ENCODE measurements at regions not wholly inside any gene's neighbourhood (a gene's known extent, or its start where the extent isn't known, plus 50 kb on each side); places are given as distances from the start of the nearest gene placed in this dataset.

GRCh38 chr12:18899162-18899561 lies 161.2 kb downstream of the CAPZA3 start:
- Histone ChIP-seq H3K27ac (ENCODE audit: extremely low read depth, low read depth, low read length) (no peak overlapping the region), H3K4me2 (ENCODE audit: insufficient read depth, low read length) (no peak overlapping the region), H2AFZ (ENCODE audit: low read depth, low read length) (no peak overlapping the region), H3K36me3 (ENCODE audit: control insufficient read depth, insufficient read depth, low read length) (no peaks in the 10 kb centered on the region), H3K79me2 (ENCODE audit: control insufficient read depth, insufficient read depth, low read length) (no peaks in the 10 kb centered on the region), H3K9me1 (ENCODE audit: control insufficient read depth, insufficient read depth, low read length) (no peaks in the 10 kb centered on the region), H3K9me3 (replicated peaks; ENCODE audit: control insufficient read depth, insufficient read depth, low read depth, low read length) (no peaks in the 10 kb centered on the region), H3K9ac (ENCODE audit: insufficient read depth in 1 of 2, low read depth in 2 of 2, low read length in 2 of 2) (no peak overlapping the region), H3K4me3 (no peak overlapping the region), H4K20me1 (replicated peaks; ENCODE audit: control insufficient read depth, insufficient read depth, low read length) (no peaks in the 10 kb centered on the region), H3K27me3 (ENCODE audit: control insufficient read depth in 2 of 2, insufficient read depth in 2 of 2, low read length in 2 of 2) (no peaks in the 10 kb centered on the region), H3K4me1 (replicated peaks in 1 of 2; ENCODE audit: control insufficient read depth in 2 of 2, insufficient read depth in 2 of 2, low read length in 2 of 2) (peaks cover 3 to 9% of the 10 kb centered on the region in 2 experiments; a peak in 4 of 5 replicates)
- WGBS (ENCODE audit: insufficient coverage, low coverage, missing lambda C conversion rate): 42% methylated on average over 3 of the region's 3 CpGs
- DNase-seq (ENCODE audit: extremely low read depth in 1 of 4, low spot score in 3 of 4): no peak
- in situ Hi-C loops (cut with MboI): no loop called here
- no peak for FAIRE-seq
- intact Hi-C loops (cut with micrococcal nuclease): no loop called here
- ChIA-PET CTCF (ENCODE audit: low intra/inter-chr PET ratio) (no interaction called here), POLR2A (no interaction called here)
- ATAC-seq: no peak
- TF ChIP-seq WHSC1 (IDR thresholded peaks at IDR 0.05; ENCODE audit: low read length): no peak
- no peak for TF ChIP-seq KLF13 (tag; IDR thresholded peaks at IDR 0.05; ENCODE audit: borderline replicate concordance, low read depth)
- TF ChIP-seq OTX1 (CRISPR knock-in tag; IDR thresholded peaks at IDR 0.05): no peak
- no TSS peak for BruUV-seq (replicated peaks)

- ChIA-PET CTCF (ENCODE audit: low intra/inter-chr PET ratio) (no interaction called here), POLR2A (interaction anchor here (0.8 kb wide), 1 partner anchor 1515 kb away, joined by 3 read pairs; no protein-coding TSS in a partner anchor)
- H3K79me2 ChIP-seq (ENCODE audit: control insufficient read depth, insufficient read depth, low read length): no peaks in the 10 kb centered on the region
- DNase-seq (ENCODE audit: extremely low read depth in 1 of 4, low spot score in 3 of 4) (no peak), FAIRE-seq (no peak), ATAC-seq (no peak)
- TF ChIP-seq SPI1 (IDR thresholded peaks at IDR 0.05; ENCODE audit: borderline replicate concordance, low read depth, low read length) (no peak), HSF4 (CRISPR knock-in tag; IDR thresholded peaks at IDR 0.05; ENCODE audit: borderline replicate concordance) (no peak), CTCFL (IDR thresholded peaks at IDR 0.05; ENCODE audit: borderline replicate concordance, insufficient read depth, low read depth, low read length, poor library complexity, severe bottlenecking) (no peak), IFI16 (CRISPR knock-in tag; IDR thresholded peaks at IDR 0.05) (no peak)
- WGBS (ENCODE audit: insufficient coverage, low coverage, missing lambda C conversion rate): 37% methylated on average over 8 of the region's 8 CpGs
- H3K4me3 ChIP-seq: no peak overlapping the region
- no peaks in the 10 kb centered on the region for H3K36me3 ChIP-seq (ENCODE audit: control insufficient read depth, insufficient read depth, low read length)
- H4K20me1 ChIP-seq (replicated peaks; ENCODE audit: control insufficient read depth, insufficient read depth, low read length): no peaks in the 10 kb centered on the region
- H3K4me2 ChIP-seq (ENCODE audit: insufficient read depth, low read length): no peak overlapping the region
- intact Hi-C loops (cut with micrococcal nuclease): no loop called here
- H3K27ac ChIP-seq (ENCODE audit: extremely low read depth, low read depth, low read length): no peak overlapping the region
- H3K4me1 ChIP-seq (replicated peaks in 1 of 2; ENCODE audit: control insufficient read depth in 2 of 2, insufficient read depth in 2 of 2, low read length in 2 of 2): peaks cover 3 to 9% of the 10 kb centered on the region in 2 experiments; a peak in 4 of 5 replicates
- no peak overlapping the region for H2AFZ ChIP-seq (ENCODE audit: low read depth, low read length)
- H3K27me3 ChIP-seq (ENCODE audit: control insufficient read depth in 2 of 2, insufficient read depth in 2 of 2, low read length in 2 of 2): no peaks in the 10 kb centered on the region
- H3K9me1 ChIP-seq (ENCODE audit: control insufficient read depth, insufficient read depth, low read length): no peaks in the 10 kb centered on the region
- no peak overlapping the region for H3K9ac ChIP-seq (ENCODE audit: insufficient read depth in 1 of 2, low read depth in 2 of 2, low read length in 2 of 2)
- no TSS peak for BruUV-seq (replicated peaks)
- in situ Hi-C loops (cut with MboI): no loop called here
- no peaks in the 10 kb centered on the region for H3K9me3 ChIP-seq (replicated peaks; ENCODE audit: control insufficient read depth, insufficient read depth, low read depth, low read length)
Measured at GRCh38 chr12:18899678-18900317, 161.9 kb downstream of the CAPZA3 start.

Data from K562 (cell line).